ENCODE measurements at regions not wholly inside any gene's neighbourhood (a gene's known extent, or its start where the extent isn't known, plus 50 kb on each side); places are given as distances from the start of the nearest gene placed in this dataset.
"Not testable (repeated sequence)": the region's sequence is repeated elsewhere in the genome, so short reads cannot be mapped to it uniquely, and the experiment has no call there.

GRCh38 chr4:38382520-38382919 is 281.5 kb upstream of the KLF3 start:
- H3K27me3 Mint-ChIP-seq, result no peaks in the 10 kb centered on the region
- H3K4me3 Mint-ChIP-seq, result no peak overlapping the region
- H3K9me3 Mint-ChIP-seq, result no peaks in the 10 kb centered on the region
- H3K36me3 Mint-ChIP-seq, result peaks cover 3% of the 10 kb centered on the region
- peak overlapping the region in 1 of 2 donors; percentile 36 for H3K27ac Mint-ChIP-seq
- DNase-seq (ENCODE audit: low spot score), result no peak
- no peak for ATAC-seq
- H3K4me1 Mint-ChIP-seq (ENCODE audit: low read depth in 2 of 2), result peaks cover under 1 to 5% of the 10 kb centered on the region in 2 donors

- DNase-seq (ENCODE audit: low spot score) (no peak), ATAC-seq (no peak)
- Mint-ChIP-seq H3K36me3 (no peaks in the 10 kb centered on the region), H3K9me3 (no peaks in the 10 kb centered on the region), H3K4me3 (no peak overlapping the region), H3K4me1 (ENCODE audit: low read depth in 2 of 2) (peaks cover 0 to 5% of the 10 kb centered on the region in 2 donors), H3K27me3 (no peaks in the 10 kb centered on the region), H3K27ac (no peak overlapping the region)
These were observed 280.3 kb upstream of the KLF3 start for GRCh38 chr4:38383646-38384121.

GRCh38 chr4:38385093-38386004 is 278.6 kb upstream of the KLF3 start:
- Mint-ChIP-seq H3K36me3 (peaks cover 7% of the 10 kb centered on the region), H3K4me1 (ENCODE audit: low read depth in 2 of 2) (peaks cover 9 to 13% of the 10 kb centered on the region in 2 donors), H3K4me3 (no peak overlapping the region), H3K9me3 (no peaks in the 10 kb centered on the region), H3K27ac (peak overlapping the region in 1 of 2 donors; percentile 37), H3K27me3 (no peaks in the 10 kb centered on the region)
- no peak for ATAC-seq
- no peak for DNase-seq (ENCODE audit: low spot score)

- ATAC-seq (no peak), DNase-seq (ENCODE audit: low spot score) (no peak)
- Mint-ChIP-seq H3K36me3 (peaks cover 14% of the 10 kb centered on the region), H3K4me1 (ENCODE audit: low read depth in 2 of 2) (peaks cover 9 to 13% of the 10 kb centered on the region in 2 donors), H3K4me3 (no peak overlapping the region), H3K27me3 (no peaks in the 10 kb centered on the region), H3K27ac (no peak overlapping the region), H3K9me3 (peaks cover 3% of the 10 kb centered on the region)
These were observed 277.9 kb upstream of the KLF3 start for GRCh38 chr4:38386005-38386551.

- H3K9me3 Mint-ChIP-seq, result peaks cover 8% of the 10 kb centered on the region
- H3K4me1 Mint-ChIP-seq (ENCODE audit: low read depth in 2 of 2), result peaks cover 9 to 13% of the 10 kb centered on the region in 2 donors
- no peak for ATAC-seq
- H3K4me3 Mint-ChIP-seq, result no peak overlapping the region
- peaks cover 19% of the 10 kb centered on the region for H3K36me3 Mint-ChIP-seq
- H3K27ac Mint-ChIP-seq, result no peak overlapping the region
- DNase-seq (ENCODE audit: low spot score), result no peak
- H3K27me3 Mint-ChIP-seq, result no peaks in the 10 kb centered on the region
These were observed 277.3 kb upstream of the KLF3 start for GRCh38 chr4:38386654-38387188.

- Mint-ChIP-seq H3K36me3 (peaks cover 24% of the 10 kb centered on the region), H3K9me3 (peaks cover 12% of the 10 kb centered on the region), H3K4me3 (no peak overlapping the region), H3K27ac (no peak overlapping the region), H3K4me1 (ENCODE audit: low read depth in 2 of 2) (peaks cover 9 to 13% of the 10 kb centered on the region in 2 donors), H3K27me3 (no peaks in the 10 kb centered on the region)
- ATAC-seq (no peak), DNase-seq (ENCODE audit: low spot score) (no peak)
These were observed 276.7 kb upstream of the KLF3 start for GRCh38 chr4:38387348-38387747.

- Mint-ChIP-seq H3K36me3 (peaks cover 24% of the 10 kb centered on the region), H3K4me3 (no peak overlapping the region), H3K4me1 (ENCODE audit: low read depth in 2 of 2) (peaks cover 9% of the 10 kb centered on the region in 2 donors), H3K27me3 (no peaks in the 10 kb centered on the region), H3K9me3 (peaks cover 12% of the 10 kb centered on the region), H3K27ac (no peak overlapping the region)
- DNase-seq (ENCODE audit: low spot score), result no peak
- no peak for ATAC-seq
These were observed 276.2 kb upstream of the KLF3 start for GRCh38 chr4:38387819-38388218.

- H3K9me3 Mint-ChIP-seq, result peaks cover 12% of the 10 kb centered on the region
- not testable (repeated sequence) for H3K27me3 Mint-ChIP-seq; H3K4me3 Mint-ChIP-seq; ATAC-seq; H3K27ac Mint-ChIP-seq; H3K4me1 Mint-ChIP-seq (ENCODE audit: low read depth in 2 of 2); DNase-seq (ENCODE audit: low spot score)
- H3K36me3 Mint-ChIP-seq, result peaks cover 24% of the 10 kb centered on the region
These were observed 275.1 kb upstream of the KLF3 start for GRCh38 chr4:38388907-38389306.

GRCh38 chr4:38390969-38391545 is 272.9 kb upstream of the KLF3 start:
- H3K9me3 Mint-ChIP-seq, result peaks cover 12% of the 10 kb centered on the region
- no peaks in the 10 kb centered on the region for H3K27me3 Mint-ChIP-seq
- DNase-seq (ENCODE audit: low spot score), result no peak
- no peak for ATAC-seq
- H3K4me3 Mint-ChIP-seq, result no peak overlapping the region
- H3K4me1 Mint-ChIP-seq (ENCODE audit: low read depth in 2 of 2), result peaks cover 8 to 9% of the 10 kb centered on the region in 2 donors
- no peak overlapping the region for H3K27ac Mint-ChIP-seq
- H3K36me3 Mint-ChIP-seq, result peaks cover 24% of the 10 kb centered on the region

- H3K36me3 Mint-ChIP-seq, result peaks cover 24% of the 10 kb centered on the region
- no peaks in the 10 kb centered on the region for H3K27me3 Mint-ChIP-seq
- H3K4me3 Mint-ChIP-seq, result no peak overlapping the region
- DNase-seq (ENCODE audit: low spot score) (no peak), ATAC-seq (no peak)
- no peak overlapping the region for H3K27ac Mint-ChIP-seq
- H3K9me3 Mint-ChIP-seq, result peaks cover 12% of the 10 kb centered on the region
- H3K4me1 Mint-ChIP-seq (ENCODE audit: low read depth in 2 of 2), result peaks cover 8 to 9% of the 10 kb centered on the region in 2 donors
These were observed 271.7 kb upstream of the KLF3 start for GRCh38 chr4:38392223-38392855.

- H3K4me3 Mint-ChIP-seq, result no peak overlapping the region
These were observed 267.9 kb upstream of the KLF3 start for GRCh38 chr4:38396091-38396490.

GRCh38 chr4:38396845-38397547 is 267.0 kb upstream of the KLF3 start:
- DNase-seq (ENCODE audit: low spot score) (no peak), ATAC-seq (no peak)
- Mint-ChIP-seq H3K9me3 (peaks cover 3% of the 10 kb centered on the region), H3K27ac (no peak overlapping the region), H3K4me1 (ENCODE audit: low read depth in 2 of 2) (peaks cover 0 to 3% of the 10 kb centered on the region in 2 donors), H3K36me3 (peaks cover 10% of the 10 kb centered on the region), H3K4me3 (no peak overlapping the region), H3K27me3 (no peaks in the 10 kb centered on the region)

More at GRCh38 chr4:38396091-38396490, 267.9 kb upstream of the KLF3 start:
- no peak for ATAC-seq
- Mint-ChIP-seq H3K27ac (no peak overlapping the region), H3K27me3 (no peaks in the 10 kb centered on the region), H3K36me3 (peaks cover 18% of the 10 kb centered on the region), H3K4me1 (ENCODE audit: low read depth in 2 of 2) (peaks cover 0 to 3% of the 10 kb centered on the region in 2 donors), H3K9me3 (peaks cover 8% of the 10 kb centered on the region)
- no peak for DNase-seq (ENCODE audit: low spot score)

- ATAC-seq (no peak), DNase-seq (ENCODE audit: low spot score) (no peak)
- peaks cover 0 to 3% of the 10 kb centered on the region in 2 donors for H3K4me1 Mint-ChIP-seq (ENCODE audit: low read depth in 2 of 2)
- peaks cover 0 to 2% of the 10 kb centered on the region in 2 donors for H3K27me3 Mint-ChIP-seq
- H3K36me3 Mint-ChIP-seq, result peaks cover 8% of the 10 kb centered on the region
- no peak overlapping the region for H3K4me3 Mint-ChIP-seq
- H3K27ac Mint-ChIP-seq, result no peak overlapping the region
- H3K9me3 Mint-ChIP-seq, result peaks cover 4% of the 10 kb centered on the region
These were observed 263.1 kb upstream of the KLF3 start for GRCh38 chr4:38400946-38401345.
